DOHH2 (cell line): ENCODE measurements at regions not wholly inside any gene's neighbourhood (a gene's known extent, or its start where the extent isn't known, plus 50 kb on each side); places are given as distances from the start of the nearest gene placed in this dataset.

ENCODE experiments used
- H3F3A ChIP-seq: fragments of 200-600 bp; sonication (generic), shearing (Covaris generic); 2 replicates; pipeline ENCODE4 v1.6.0; 2016; ENCODE audit warnings: antibody characterized with exemption, mild to moderate bottlenecking; ENCODE audit not compliant: control insufficient read depth, insufficient read depth
- H3K27ac ChIP-seq: fragments of 200-600 bp; sonication (generic); 2 replicates; pipeline ENCODE4 v1.5.1; 2014; ENCODE audit warnings: low read depth, mild to moderate bottlenecking, low read length, moderate library complexity
- H3K27me3 ChIP-seq: fragments of 200-600 bp; sonication (generic); 2 replicates; pipeline ENCODE4 v1.6.1; 2014; ENCODE audit warnings: mild to moderate bottlenecking, low read length, mixed read lengths; ENCODE audit not compliant: control insufficient read depth
- H3K36me3 ChIP-seq: fragments of 200-600 bp; sonication (generic); 2 replicates; pipeline ENCODE4 v1.6.1; 2014; ENCODE audit warnings: mild to moderate bottlenecking, low read length, moderate library complexity, mixed read lengths; ENCODE audit not compliant: control insufficient read depth
- H3K4me1 ChIP-seq: fragments of 200-600 bp; sonication (generic); 2 replicates; pipeline ENCODE4 v1.6.1; 2014; ENCODE audit warnings: mild to moderate bottlenecking, low read length, mixed read lengths; ENCODE audit not compliant: control insufficient read depth
- H3K4me2 ChIP-seq: fragments of 200-600 bp; sonication (generic); 2 replicates; pipeline ENCODE4 v1.6.0; 2014; ENCODE audit warnings: mild to moderate bottlenecking, low read length, moderate library complexity
- H3K4me3 ChIP-seq: fragments of 200-600 bp; sonication (generic); 2 replicates; pipeline ENCODE4 v1.5.1; 2014; ENCODE audit warnings: mild to moderate bottlenecking, low read length, mixed read lengths
- H3K79me2 ChIP-seq: fragments of 200-600 bp; sonication (generic); 2 replicates; pipeline ENCODE4 v1.6.1; 2014; ENCODE audit warnings: mild to moderate bottlenecking, low read length, mixed read lengths; ENCODE audit not compliant: control insufficient read depth
- H3K9me2 ChIP-seq: fragments of 200-600 bp; sonication (generic); replicated peaks from 2 replicates; pipeline ENCODE4 v1.6.1; 2014; ENCODE audit warnings: mild to moderate bottlenecking, low read length, mixed read lengths; ENCODE audit not compliant: control insufficient read depth
- H3K9me3 ChIP-seq: fragments of 200-600 bp; sonication (generic); 2 replicates; pipeline ENCODE4 v1.6.1; 2014; ENCODE audit warnings: antibody characterized with exemption, low read length, mixed read lengths; ENCODE audit not compliant: control insufficient read depth, insufficient read depth
- H4K20me1 ChIP-seq: fragments of 200-600 bp; sonication (generic); 2 replicates; pipeline ENCODE4 v1.6.0; 2014; ENCODE audit warnings: low read depth, mild to moderate bottlenecking, antibody characterized with exemption, low read length, moderate library complexity; ENCODE audit not compliant: control insufficient read depth, insufficient read depth
- CTCF ChIP-seq: fragments of 200-600 bp; sonication (generic); IDR thresholded peaks from one replicate; pipeline ENCODE4 v1.5.1; 2014; ENCODE audit warnings: antibody characterized with exemption, mild to moderate bottlenecking, low read depth, low read length; ENCODE audit not compliant: poor library complexity, severe bottlenecking
- EZH2phosphoT487 ChIP-seq: fragments of 200-600 bp; sonication (generic); IDR thresholded peaks from 2 replicates; pipeline ENCODE4 v1.6.1; 2017; ENCODE audit warnings: borderline replicate concordance, mild to moderate bottlenecking, antibody characterized with exemption, low read length, moderate library complexity, mixed read lengths

- H3K27me3 ChIP-seq: no peaks in the 10 kb centered on the region
- TF ChIP-seq EZH2phosphoT487: no peak
- no peak for TF ChIP-seq CTCF
- no peaks in the 10 kb centered on the region for H3K4me1 ChIP-seq
- no peak overlapping the region for H3K4me3 ChIP-seq
- H3K9me2 ChIP-seq: no peaks in the 10 kb centered on the region
- no peaks in the 10 kb centered on the region for H3K36me3 ChIP-seq
- no peak overlapping the region for H3K27ac ChIP-seq
- no peaks in the 10 kb centered on the region for H3K9me3 ChIP-seq
- H3K4me2 ChIP-seq: no peak overlapping the region
- H3F3A ChIP-seq: no peaks in the 10 kb centered on the region
- no peaks in the 10 kb centered on the region for H4K20me1 ChIP-seq
- H3K79me2 ChIP-seq: no peaks in the 10 kb centered on the region
Observed at GRCh38 chr3:107189158-107189791, 188.0 kb upstream of the CCDC54 start.

GRCh38 chr3:107193116-107193515, 184.1 kb upstream of the CCDC54 start:
- H4K20me1 ChIP-seq: no peaks in the 10 kb centered on the region
- H3K4me1 ChIP-seq: no peaks in the 10 kb centered on the region
- H3K4me3 ChIP-seq: no peak overlapping the region
- TF ChIP-seq EZH2phosphoT487 (no peak), CTCF (no peak)
- H3K79me2 ChIP-seq: no peaks in the 10 kb centered on the region
- no peaks in the 10 kb centered on the region for H3F3A ChIP-seq
- H3K4me2 ChIP-seq: no peak overlapping the region
- H3K9me3 ChIP-seq: no peaks in the 10 kb centered on the region
- no peaks in the 10 kb centered on the region for H3K36me3 ChIP-seq
- no peaks in the 10 kb centered on the region for H3K9me2 ChIP-seq
- H3K27ac ChIP-seq: no peak overlapping the region
- no peaks in the 10 kb centered on the region for H3K27me3 ChIP-seq

- Histone ChIP-seq H3K79me2 (no peaks in the 10 kb centered on the region), H3K4me2 (no peak overlapping the region), H3K4me1 (no peaks in the 10 kb centered on the region), H3K4me3 (no peak overlapping the region), H3K36me3 (no peaks in the 10 kb centered on the region), H3K9me2 (no peaks in the 10 kb centered on the region), H4K20me1 (no peaks in the 10 kb centered on the region), H3K27me3 (no peaks in the 10 kb centered on the region), H3K27ac (no peak overlapping the region), H3K9me3 (no peaks in the 10 kb centered on the region), H3F3A (no peaks in the 10 kb centered on the region)
- TF ChIP-seq CTCF (no peak), EZH2phosphoT487 (no peak)
Observed at GRCh38 chr3:107198581-107199181, 178.6 kb upstream of the CCDC54 start.
